ENCODE measurements at regions not wholly inside any gene's neighbourhood (a gene's known extent, or its start where the extent isn't known, plus 50 kb on each side); places are given as distances from the start of the nearest gene placed in this dataset.

GRCh38 chr12:58131986-58132755 is 190.8 kb downstream of the ATP23 start:
- no peaks in the 10 kb centered on the region for H3K4me1 ChIP-seq (ENCODE audit: control insufficient read depth in 2 of 2, insufficient read depth in 2 of 2, low read length in 2 of 2)
- intact Hi-C loops (cut with micrococcal nuclease): no loop called here
- Mint-ChIP-seq H3K4me1 (no peaks in the 10 kb centered on the region), H3K4me3 (no peak overlapping the region), H3K27ac (no peak overlapping the region), H3K27me3 (peaks cover 6% of the 10 kb centered on the region), H3K9me3 (ENCODE audit: insufficient read depth) (no peaks in the 10 kb centered on the region)
- no peaks in the 10 kb centered on the region for H3K9me3 ChIP-seq (ENCODE audit: control extremely low read depth in 1 of 3, control insufficient read depth in 2 of 3, insufficient read depth in 1 of 3, low read length in 2 of 3)
- WGBS (ENCODE audit: insufficient coverage): 97% methylated on average over 4 of the region's 5 CpGs
- H3K27ac ChIP-seq (ENCODE audit: low read length in 2 of 2): no peak overlapping the region
- ATAC-seq (ENCODE audit: low read depth) (no peak), DNase-seq (no peak)
- no peaks in the 10 kb centered on the region for H3K79me2 ChIP-seq (ENCODE audit: control insufficient read depth, insufficient read depth, low read length)
- ChIA-PET POLR2A (no interaction called here), CTCF (no interaction called here)
- H3K4me2 ChIP-seq (replicated peaks; ENCODE audit: low read depth, low read length, poor library complexity, severe bottlenecking): no peak overlapping the region
- TF ChIP-seq, protein P1, sequence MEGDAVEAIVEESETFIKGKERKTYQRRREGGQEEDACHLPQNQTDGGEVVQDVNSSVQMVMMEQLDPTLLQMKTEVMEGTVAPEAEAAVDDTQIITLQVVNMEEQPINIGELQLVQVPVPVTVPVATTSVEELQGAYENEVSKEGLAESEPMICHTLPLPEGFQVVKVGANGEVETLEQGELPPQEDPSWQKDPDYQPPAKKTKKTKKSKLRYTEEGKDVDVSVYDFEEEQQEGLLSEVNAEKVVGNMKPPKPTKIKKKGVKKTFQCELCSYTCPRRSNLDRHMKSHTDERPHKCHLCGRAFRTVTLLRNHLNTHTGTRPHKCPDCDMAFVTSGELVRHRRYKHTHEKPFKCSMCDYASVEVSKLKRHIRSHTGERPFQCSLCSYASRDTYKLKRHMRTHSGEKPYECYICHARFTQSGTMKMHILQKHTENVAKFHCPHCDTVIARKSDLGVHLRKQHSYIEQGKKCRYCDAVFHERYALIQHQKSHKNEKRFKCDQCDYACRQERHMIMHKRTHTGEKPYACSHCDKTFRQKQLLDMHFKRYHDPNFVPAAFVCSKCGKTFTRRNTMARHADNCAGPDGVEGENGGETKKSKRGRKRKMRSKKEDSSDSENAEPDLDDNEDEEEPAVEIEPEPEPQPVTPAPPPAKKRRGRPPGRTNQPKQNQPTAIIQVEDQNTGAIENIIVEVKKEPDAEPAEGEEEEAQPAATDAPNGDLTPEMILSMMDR (IDR thresholded peaks at IDR 0.05): no peak
- TF ChIP-seq EZH2 (IDR thresholded peaks at IDR 0.05; ENCODE audit: borderline replicate concordance, insufficient read depth, low read depth, low read length, poor library complexity, severe bottlenecking): no peak
- no peaks in the 10 kb centered on the region for H4K20me1 ChIP-seq (ENCODE audit: control insufficient read depth, insufficient read depth, low read length, poor library complexity, severe bottlenecking)
- no peak overlapping the region for H3K4me3 ChIP-seq (ENCODE audit: control extremely low read depth in 1 of 5, extremely low read depth in 1 of 5, insufficient read depth in 1 of 5, low read depth in 2 of 5, low read length in 4 of 5)
- H2AFZ ChIP-seq (ENCODE audit: insufficient read depth, low read depth, low read length, poor library complexity, severe bottlenecking): no peak overlapping the region
- H3K36me3 ChIP-seq (replicated peaks in 1 of 2; ENCODE audit: control extremely low read depth in 1 of 2, control insufficient read depth in 1 of 2, extremely low read depth in 1 of 2, insufficient read depth in 2 of 2, low read length in 1 of 2): no peaks in the 10 kb centered on the region
- no peak overlapping the region for H3K9ac ChIP-seq (ENCODE audit: low read length)
- H3K27me3 ChIP-seq (replicated peaks in 1 of 4; ENCODE audit: control extremely low read depth in 1 of 4, control insufficient read depth in 3 of 4, insufficient read depth in 4 of 4, low read length in 3 of 4): no peaks in the 10 kb centered on the region

DNA sequence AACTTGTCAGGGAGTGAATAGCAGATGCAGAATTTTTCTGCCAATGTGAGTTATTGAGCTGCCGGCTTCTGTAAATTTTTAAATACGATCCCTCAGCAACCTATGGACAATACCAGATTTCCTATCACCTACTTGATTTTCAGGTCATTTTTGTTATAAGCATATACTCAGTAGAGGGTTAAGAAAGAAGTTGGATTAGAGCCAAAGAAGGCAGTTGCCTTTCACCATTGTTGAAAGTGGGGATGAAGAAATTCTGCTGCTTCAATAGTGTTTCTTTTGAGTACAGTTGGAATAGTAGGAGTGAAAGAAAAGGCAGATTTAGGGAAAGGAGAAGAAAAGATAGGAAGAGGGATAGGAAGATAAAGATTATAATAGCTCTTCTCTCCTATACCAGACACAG is 197.1 kb downstream of the ATP23 start:
- no peaks in the 10 kb centered on the region for H4K20me1 ChIP-seq (ENCODE audit: control insufficient read depth, insufficient read depth, low read length, poor library complexity, severe bottlenecking)
- ChIA-PET CTCF (no interaction called here), POLR2A (no interaction called here)
- no peaks in the 10 kb centered on the region for H3K79me2 ChIP-seq (ENCODE audit: control insufficient read depth, insufficient read depth, low read length)
- TF ChIP-seq EZH2 (IDR thresholded peaks at IDR 0.05; ENCODE audit: borderline replicate concordance, insufficient read depth, low read depth, low read length, poor library complexity, severe bottlenecking): no peak
- TF ChIP-seq, protein P1 (IDR thresholded peaks at IDR 0.05): no peak
- H3K4me1 ChIP-seq (ENCODE audit: control insufficient read depth in 2 of 2, insufficient read depth in 2 of 2, low read length in 2 of 2): no peaks in the 10 kb centered on the region
- no peak overlapping the region for H2AFZ ChIP-seq (ENCODE audit: insufficient read depth, low read depth, low read length, poor library complexity, severe bottlenecking)
- Mint-ChIP-seq H3K4me3 (no peak overlapping the region), H3K27ac (no peak overlapping the region), H3K4me1 (no peaks in the 10 kb centered on the region), H3K27me3 (peaks cover 9% of the 10 kb centered on the region), H3K9me3 (ENCODE audit: insufficient read depth) (no peaks in the 10 kb centered on the region)
- WGBS (ENCODE audit: insufficient coverage): no CpG with 5 or more reads among the region's 2 CpGs
- H3K4me3 ChIP-seq (ENCODE audit: control extremely low read depth in 1 of 5, extremely low read depth in 1 of 5, insufficient read depth in 1 of 5, low read depth in 2 of 5, low read length in 4 of 5): no peak overlapping the region
- no peaks in the 10 kb centered on the region for H3K9me3 ChIP-seq (ENCODE audit: control extremely low read depth in 1 of 3, control insufficient read depth in 2 of 3, insufficient read depth in 1 of 3, low read length in 2 of 3)
- no peaks in the 10 kb centered on the region for H3K27me3 ChIP-seq (replicated peaks in 1 of 4; ENCODE audit: control extremely low read depth in 1 of 4, control insufficient read depth in 3 of 4, insufficient read depth in 4 of 4, low read length in 3 of 4)
- ATAC-seq (ENCODE audit: low read depth) (no peak), DNase-seq (no peak)
- H3K9ac ChIP-seq (ENCODE audit: low read length): no peak overlapping the region
- H3K36me3 ChIP-seq (replicated peaks in 1 of 2; ENCODE audit: control extremely low read depth in 1 of 2, control insufficient read depth in 1 of 2, extremely low read depth in 1 of 2, insufficient read depth in 2 of 2, low read length in 1 of 2): no peaks in the 10 kb centered on the region
- intact Hi-C loops (cut with micrococcal nuclease): no loop called here
- no peak overlapping the region for H3K4me2 ChIP-seq (replicated peaks; ENCODE audit: low read depth, low read length, poor library complexity, severe bottlenecking)
- no peak overlapping the region for H3K27ac ChIP-seq (ENCODE audit: low read length in 2 of 2)

Measured in B cell (primary cell).